Immature natural killer cell (primary cell): ENCODE measurements at regions not wholly inside any gene's neighbourhood (a gene's known extent, or its start where the extent isn't known, plus 50 kb on each side); places are given as distances from the start of the nearest gene placed in this dataset.
"Not testable (repeated sequence)": the region's sequence is repeated elsewhere in the genome, so short reads cannot be mapped to it uniquely, and the experiment has no call there.

Experiments
- DNase-seq, 3 donors: peaks; one replicate each; pipeline ENCODE4 v3.0.0; 2022; ENCODE audit warnings: mixed read lengths in 1 of 3
- H3K27ac Mint-ChIP-seq, 6 donors: one replicate each; pipeline ENCODE4 v1.8.0; 2020; ENCODE audit warnings: mixed read lengths in 6 of 6, mild to moderate bottlenecking in 5 of 6, inconsistent platforms in 4 of 6, moderate library complexity in 3 of 6
- H3K27me3 Mint-ChIP-seq, 3 donors: one replicate each; pipeline ENCODE4 v1.8.0; 2020 to 2021; ENCODE audit warnings: low read depth in 3 of 3, mild to moderate bottlenecking in 3 of 3, mixed read lengths in 3 of 3, moderate library complexity in 3 of 3, inconsistent platforms in 1 of 3
- H3K36me3 Mint-ChIP-seq, 3 donors: one replicate each; pipeline ENCODE4 v1.8.0; 2020; ENCODE audit warnings: mixed read lengths in 3 of 3, inconsistent platforms in 2 of 3, mild to moderate bottlenecking in 2 of 3
- H3K4me1 Mint-ChIP-seq, 2 donors: one replicate each; pipeline ENCODE4 v1.8.0; 2020; ENCODE audit warnings: inconsistent platforms in 2 of 2, mild to moderate bottlenecking in 2 of 2, mixed read lengths in 2 of 2, moderate library complexity in 1 of 2
- H3K4me3 Mint-ChIP-seq, 5 donors: one replicate each; pipeline ENCODE4 v1.8.0; 2020; ENCODE audit warnings: mild to moderate bottlenecking in 5 of 5, mixed read lengths in 5 of 5, inconsistent platforms in 3 of 5, moderate library complexity in 3 of 5
- H3K9me3 Mint-ChIP-seq, 6 donors: one replicate each; pipeline ENCODE4 v1.8.0; 2020; ENCODE audit warnings: mild to moderate bottlenecking in 6 of 6, mixed read lengths in 6 of 6, inconsistent platforms in 4 of 6, moderate library complexity in 3 of 6

DNA sequence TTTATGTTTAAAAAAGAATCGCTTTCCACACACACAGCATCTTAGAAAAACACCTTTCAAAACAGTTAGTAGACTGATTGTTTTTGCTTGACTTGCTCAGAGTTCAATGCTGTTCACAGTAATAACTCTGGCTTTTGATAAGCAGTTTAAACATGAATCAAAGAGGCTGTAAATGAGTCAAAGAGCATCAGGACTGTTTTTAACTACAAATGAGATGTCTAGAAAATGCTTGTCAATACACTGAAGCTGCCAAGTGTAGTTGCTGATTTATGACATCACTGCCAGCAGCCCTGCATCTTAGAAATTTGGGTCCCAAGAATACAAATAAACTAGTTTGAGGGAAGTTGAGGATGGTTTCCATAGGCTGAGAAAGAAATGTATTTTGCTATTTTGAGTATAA lies 2057.1 kb upstream of the PCDH20 start:
- H3K4me3 Mint-ChIP-seq = no peak overlapping the region

DNA sequence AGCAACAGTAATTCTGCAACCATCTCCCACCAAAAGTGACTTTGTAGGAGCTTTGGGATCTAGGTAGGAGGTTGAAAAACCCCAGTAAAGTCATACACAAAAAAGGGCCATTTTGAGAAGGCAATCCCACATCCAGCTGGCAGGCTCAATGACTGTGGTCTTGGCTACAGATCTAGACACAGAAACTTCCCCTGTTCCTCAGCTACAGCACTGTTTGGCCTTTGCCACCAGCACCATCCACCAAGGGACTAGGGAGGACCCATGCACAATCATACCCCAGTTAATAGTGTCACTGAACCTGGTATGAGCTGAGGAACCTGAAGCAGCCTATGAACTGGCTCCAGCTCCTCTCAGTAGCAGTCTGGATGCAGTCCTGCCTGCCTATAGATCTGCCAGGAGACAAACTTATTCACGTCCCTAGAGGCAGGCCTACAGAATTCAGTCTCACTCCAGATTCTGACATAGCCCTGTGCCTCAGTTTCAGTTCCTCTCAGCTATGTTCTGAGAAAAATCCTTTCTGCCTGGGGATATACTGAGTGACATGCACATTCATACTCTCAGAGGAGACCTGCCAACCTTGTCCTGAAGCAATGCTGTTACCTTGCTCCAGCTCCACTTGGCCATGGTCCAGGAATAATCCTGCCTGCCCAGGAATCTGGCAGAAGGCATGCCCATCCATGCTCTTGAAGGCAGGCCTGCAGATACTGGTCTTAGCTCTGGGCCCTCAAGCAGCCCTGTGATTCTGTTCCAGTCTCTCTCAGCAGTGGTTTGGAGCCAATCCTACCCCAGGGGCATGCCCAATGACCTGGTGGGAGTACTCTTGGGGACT lies 2048.3 kb upstream of the PCDH20 start:
- Mint-ChIP-seq H3K9me3 (peaks cover 7 to 47% (median 24%) of the 10 kb centered on the region in 6 donors), H3K27me3 (peaks cover 0 to 3% (median 0%) of the 10 kb centered on the region in 3 donors), H3K36me3 (no peaks in the 10 kb centered on the region), H3K27ac (no peak overlapping the region), H3K4me3 (no peak overlapping the region), H3K4me1 (no peaks in the 10 kb centered on the region)
- no peak for DNase-seq

More for the DNA sequence above, 2057.1 kb upstream of the PCDH20 start:
- no peak overlapping the region for H3K27ac Mint-ChIP-seq
- peaks cover 0 to 7% (median 0%) of the 10 kb centered on the region in 3 donors for H3K36me3 Mint-ChIP-seq
- no peak for DNase-seq
- H3K9me3 Mint-ChIP-seq = peaks cover 8 to 47% (median 28%) of the 10 kb centered on the region in 6 donors
- H3K4me1 Mint-ChIP-seq = no peaks in the 10 kb centered on the region
- peaks cover 0 to 1% (median 0%) of the 10 kb centered on the region in 3 donors for H3K27me3 Mint-ChIP-seq

DNA sequence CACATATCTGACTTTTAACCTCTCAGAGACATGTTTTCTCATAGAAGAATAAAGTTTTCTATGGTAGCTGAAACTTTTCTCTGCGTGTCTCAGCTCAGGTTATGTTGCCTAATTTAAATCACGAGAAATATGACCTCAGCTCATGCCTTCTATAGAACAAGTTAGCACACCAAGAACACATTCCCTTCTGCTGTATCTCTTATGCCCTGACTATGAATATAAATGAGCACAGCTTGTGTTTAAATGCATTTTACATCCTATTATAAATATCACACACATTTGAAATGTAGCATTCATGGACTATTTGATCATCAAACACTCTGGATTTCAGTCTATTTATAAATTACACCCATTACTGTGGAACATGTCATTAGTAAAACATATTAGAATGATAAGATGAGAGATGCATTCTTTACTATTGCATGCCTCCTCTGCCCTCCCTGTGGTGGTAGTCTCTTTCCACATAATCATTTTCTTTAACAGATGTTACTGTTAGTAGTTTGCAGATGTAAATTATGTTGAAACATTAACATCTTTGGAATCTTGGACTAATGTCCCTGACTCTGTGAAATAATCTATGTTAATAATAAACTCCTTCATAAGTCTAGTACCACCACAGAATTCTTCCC lies 2044.9 kb upstream of the PCDH20 start:
- H3K9me3 Mint-ChIP-seq = peaks cover 6 to 37% (median 23%) of the 10 kb centered on the region in 6 donors
- H3K27ac Mint-ChIP-seq = no peak overlapping the region
- no peaks in the 10 kb centered on the region for H3K36me3 Mint-ChIP-seq
- no peaks in the 10 kb centered on the region for H3K4me1 Mint-ChIP-seq
- DNase-seq = no peak
- H3K4me3 Mint-ChIP-seq = no peak overlapping the region
- H3K27me3 Mint-ChIP-seq = peaks cover 0 to 3% (median 2%) of the 10 kb centered on the region in 3 donors

DNA sequence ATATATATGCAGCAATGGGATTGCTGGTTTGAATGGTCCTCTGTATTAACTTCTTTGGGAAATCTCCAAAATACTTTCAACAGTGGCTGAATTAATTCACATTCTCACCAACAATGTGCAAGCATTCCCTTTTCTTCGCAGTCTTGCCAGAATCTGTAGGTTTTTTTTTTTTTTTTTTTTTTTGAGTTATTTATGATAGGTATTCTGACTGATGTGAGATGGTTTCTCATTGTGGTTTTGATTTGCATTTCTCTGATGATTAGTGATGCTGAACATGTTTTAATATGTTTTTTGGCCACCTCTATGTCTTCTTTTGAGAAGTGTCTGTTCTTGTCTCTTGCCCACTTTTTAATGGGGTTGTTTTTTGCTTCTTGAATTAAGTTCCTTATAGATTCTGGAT lies 2041.5 kb upstream of the PCDH20 start:
- Mint-ChIP-seq H3K27ac (no peak overlapping the region), H3K36me3 (no peaks in the 10 kb centered on the region), H3K9me3 (peaks cover 6 to 36% (median 16%) of the 10 kb centered on the region in 6 donors), H3K4me1 (no peaks in the 10 kb centered on the region), H3K4me3 (no peak overlapping the region), H3K27me3 (peaks cover 0 to 4% (median 3%) of the 10 kb centered on the region in 3 donors)
- DNase-seq = no peak

DNA sequence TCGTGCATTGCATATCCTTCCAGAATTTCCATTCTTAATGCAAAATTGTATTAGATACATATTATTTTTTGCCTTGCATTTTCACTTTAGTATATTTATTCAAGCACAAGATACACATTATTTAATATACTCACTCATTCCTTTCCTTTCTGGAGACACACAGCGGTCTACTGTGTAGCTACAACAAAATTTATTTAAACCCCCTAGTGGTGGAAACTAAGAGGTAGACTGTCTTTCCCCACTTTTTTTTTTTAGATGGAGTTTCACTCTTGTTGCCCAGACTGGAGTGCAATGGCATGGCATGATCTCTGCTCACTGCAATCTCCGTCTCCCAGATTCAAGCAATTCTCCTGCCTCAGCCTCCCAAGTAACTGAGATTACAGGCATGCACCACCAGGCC lies 2040.3 kb upstream of the PCDH20 start:
- Mint-ChIP-seq H3K4me3 (no peak overlapping the region), H3K36me3 (no peaks in the 10 kb centered on the region), H3K9me3 (peaks cover 4 to 25% (median 13%) of the 10 kb centered on the region in 6 donors), H3K4me1 (no peaks in the 10 kb centered on the region), H3K27ac (no peak overlapping the region), H3K27me3 (peaks cover 0 to 7% (median under 1%) of the 10 kb centered on the region in 3 donors)
- DNase-seq = no peak

DNA sequence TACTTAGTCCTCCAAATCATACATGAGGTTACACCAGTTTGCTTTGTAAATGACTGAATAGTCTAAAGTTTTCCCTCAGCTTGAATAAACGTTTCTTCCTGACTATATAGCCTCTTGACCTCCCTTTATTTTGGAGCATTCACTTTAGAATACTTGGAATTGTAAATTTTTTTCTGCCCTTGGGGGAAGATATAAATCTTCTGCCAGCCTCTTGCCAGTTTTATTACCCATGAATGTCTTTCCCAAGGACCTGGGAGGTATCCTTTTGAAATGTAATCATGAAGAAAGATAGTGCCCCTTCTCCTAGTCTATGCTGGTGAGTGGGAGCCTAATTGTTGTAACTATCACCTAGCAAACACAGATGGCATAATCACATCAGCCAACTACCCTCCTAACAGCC lies 2033.9 kb upstream of the PCDH20 start:
- Mint-ChIP-seq H3K4me3 (no peak overlapping the region), H3K4me1 (no peaks in the 10 kb centered on the region), H3K27ac (no peak overlapping the region)

DNA sequence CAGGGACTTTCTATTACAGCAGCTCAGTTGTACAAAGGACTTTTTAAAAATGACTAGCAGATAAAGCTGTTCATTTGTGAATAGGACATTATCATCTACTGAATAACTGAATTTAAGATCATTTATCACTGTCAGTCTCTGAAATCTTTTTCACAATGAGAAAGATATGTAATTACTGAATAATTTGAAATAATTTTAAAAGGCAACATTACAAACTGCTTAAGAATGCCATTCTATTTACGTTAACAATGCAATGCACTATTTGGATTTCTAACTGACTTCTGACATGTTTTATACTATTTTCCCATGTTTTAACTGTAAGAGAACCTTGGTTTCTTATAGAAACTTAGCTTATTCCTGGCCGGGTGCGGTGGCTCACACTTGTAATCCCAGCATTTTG lies 2033.0 kb upstream of the PCDH20 start:
- Mint-ChIP-seq H3K36me3 (no peaks in the 10 kb centered on the region), H3K27ac (no peak overlapping the region), H3K9me3 (peaks cover 4 to 22% (median 11%) of the 10 kb centered on the region in 6 donors), H3K4me3 (no peak overlapping the region), H3K27me3 (peaks cover 0 to 2% (median 1%) of the 10 kb centered on the region in 3 donors), H3K4me1 (no peaks in the 10 kb centered on the region)
- DNase-seq = no peak

More for the DNA sequence above, 2033.9 kb upstream of the PCDH20 start:
- DNase-seq = no peak
- Mint-ChIP-seq H3K27me3 (peaks cover 0 to 5% (median 0%) of the 10 kb centered on the region in 3 donors), H3K36me3 (no peaks in the 10 kb centered on the region), H3K9me3 (peaks cover 4 to 17% (median 7%) of the 10 kb centered on the region in 6 donors)

DNA sequence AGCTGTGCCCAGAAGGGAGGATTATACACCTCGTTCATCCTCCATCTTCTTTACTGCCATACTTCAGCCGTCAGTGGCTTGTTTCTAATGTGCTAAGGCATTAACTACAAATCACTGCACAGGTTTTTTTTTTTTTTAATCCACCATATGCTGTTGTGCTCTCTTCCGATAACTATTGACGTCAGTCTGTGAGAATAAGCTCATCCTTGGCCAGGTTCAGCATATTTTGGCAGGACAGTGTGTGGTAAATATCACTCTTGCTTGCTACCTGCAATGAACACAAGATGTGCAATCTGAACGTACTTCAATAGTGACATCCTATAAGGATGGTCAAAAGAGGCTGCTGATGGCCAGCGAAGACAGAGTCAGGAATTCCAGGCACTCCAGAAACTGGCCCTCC lies 2030.7 kb upstream of the PCDH20 start:
- peaks cover 0 to 37% (median 11%) of the 10 kb centered on the region in 6 donors for H3K9me3 Mint-ChIP-seq
- no peaks in the 10 kb centered on the region for H3K4me1 Mint-ChIP-seq
- no peak overlapping the region for H3K27ac Mint-ChIP-seq
- no peak overlapping the region for H3K4me3 Mint-ChIP-seq
- DNase-seq = no peak
- H3K27me3 Mint-ChIP-seq = peaks cover 0 to 1% (median 0%) of the 10 kb centered on the region in 3 donors
- no peaks in the 10 kb centered on the region for H3K36me3 Mint-ChIP-seq

DNA sequence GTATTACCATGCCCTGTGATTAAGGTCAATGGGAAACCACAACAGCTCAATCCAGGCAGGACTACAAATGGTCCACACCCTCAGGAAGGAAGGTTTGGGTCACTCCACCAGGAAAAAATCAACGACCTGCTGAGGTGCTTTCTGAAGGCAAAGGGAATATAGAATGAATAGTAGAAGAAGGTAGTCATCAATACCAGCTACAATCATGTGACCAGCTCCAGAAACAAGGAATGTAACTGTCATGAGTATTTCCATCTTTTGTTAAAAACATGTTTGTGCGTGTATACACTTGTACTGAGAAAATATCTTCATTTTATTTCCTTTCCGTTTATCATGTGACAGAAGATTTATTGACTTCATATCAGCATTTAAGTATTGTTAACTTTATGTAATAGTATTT lies 2028.6 kb upstream of the PCDH20 start:
- H3K9me3 Mint-ChIP-seq = peaks cover 2 to 37% (median 10%) of the 10 kb centered on the region in 6 donors
- H3K36me3 Mint-ChIP-seq = not testable (repeated sequence)

DNA sequence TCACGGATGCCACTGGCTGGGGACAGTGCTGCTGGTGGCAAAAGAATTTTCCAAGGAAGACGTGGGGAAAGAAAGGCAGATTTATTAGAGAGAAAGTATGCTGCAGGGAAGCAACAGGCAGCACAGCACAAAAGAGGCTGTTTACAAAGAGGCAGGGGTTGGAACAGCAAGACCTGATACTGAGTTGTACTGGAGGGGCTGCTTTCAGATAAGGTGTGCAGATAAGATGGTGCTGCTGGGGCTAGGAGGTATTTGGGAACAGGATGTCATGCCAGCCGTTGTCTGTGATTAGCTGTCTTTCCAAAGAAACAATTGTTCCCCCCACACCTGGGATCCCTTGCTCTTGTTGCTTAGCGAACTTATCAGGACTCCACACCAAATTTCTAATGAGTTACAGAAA lies 2023.3 kb upstream of the PCDH20 start:
- Mint-ChIP-seq H3K9me3 (peaks cover 2 to 56% (median 20%) of the 10 kb centered on the region in 6 donors), H3K36me3 (no peaks in the 10 kb centered on the region), H3K4me3 (no peak overlapping the region), H3K27ac (no peak overlapping the region), H3K27me3 (no peaks in the 10 kb centered on the region), H3K4me1 (no peaks in the 10 kb centered on the region)
- no peak for DNase-seq

More for the DNA sequence above, 2028.6 kb upstream of the PCDH20 start:
- H3K4me1 Mint-ChIP-seq, H3K4me3 Mint-ChIP-seq, H3K27me3 Mint-ChIP-seq, H3K27ac Mint-ChIP-seq, DNase-seq: not testable (repeated sequence)

DNA sequence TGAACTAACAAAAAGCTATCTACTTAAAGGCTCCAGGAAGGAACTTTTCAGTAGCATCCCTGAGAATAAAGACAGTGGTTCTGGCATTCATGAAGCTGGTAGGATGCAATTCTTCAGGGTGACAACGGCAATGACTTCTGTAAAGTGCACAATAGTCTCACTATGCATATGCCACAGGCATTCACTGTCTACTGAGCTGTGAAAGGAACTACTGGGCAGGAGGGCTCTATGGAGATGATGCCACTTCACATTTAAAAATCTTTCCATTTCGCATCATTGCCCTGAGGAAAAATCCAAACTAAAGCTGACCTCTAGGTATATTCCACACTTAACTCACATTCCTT lies 2020.6 kb upstream of the PCDH20 start:
- no peaks in the 10 kb centered on the region for H3K36me3 Mint-ChIP-seq
- no peak overlapping the region for H3K27ac Mint-ChIP-seq
- H3K9me3 Mint-ChIP-seq = peaks cover 5 to 37% (median 21%) of the 10 kb centered on the region in 6 donors
- H3K4me3 Mint-ChIP-seq = no peak overlapping the region
- H3K4me1 Mint-ChIP-seq = no peaks in the 10 kb centered on the region
- no peak for DNase-seq
- no peaks in the 10 kb centered on the region for H3K27me3 Mint-ChIP-seq

DNA sequence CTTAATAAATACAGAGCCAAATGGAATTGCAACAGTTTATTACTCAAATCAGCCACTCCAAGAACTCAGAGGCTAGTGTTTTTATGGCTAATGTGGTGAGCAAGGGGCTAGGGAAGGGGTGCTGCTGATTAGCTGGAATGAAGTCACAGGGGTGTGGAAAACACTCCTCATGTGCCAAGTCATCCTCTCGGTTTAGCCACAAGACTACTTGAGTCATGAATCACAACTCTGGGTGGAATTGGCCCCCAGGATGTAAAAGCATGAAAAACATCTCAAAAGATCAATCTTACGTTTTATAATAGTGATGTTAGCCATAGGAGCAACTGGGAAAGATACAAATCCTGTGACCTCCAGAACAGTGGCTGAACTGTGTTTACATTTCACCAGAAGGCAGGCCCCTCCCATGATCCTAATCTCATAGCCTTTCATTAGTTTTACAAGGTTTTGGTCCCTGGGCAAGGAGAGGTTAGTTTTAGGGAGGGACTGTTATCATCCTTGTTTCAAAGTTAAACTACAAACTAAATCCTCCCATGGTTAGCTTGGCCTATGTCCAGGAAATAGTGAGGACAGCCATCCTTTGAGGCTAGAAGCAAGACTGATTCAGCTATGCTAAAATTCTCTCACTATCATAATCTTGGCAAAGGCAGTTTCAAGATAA lies 2020.1 kb upstream of the PCDH20 start:
- Mint-ChIP-seq H3K4me1 (no peaks in the 10 kb centered on the region), H3K27ac (no peak overlapping the region), H3K9me3 (peaks cover 3 to 34% (median 19%) of the 10 kb centered on the region in 6 donors), H3K36me3 (no peaks in the 10 kb centered on the region), H3K27me3 (no peaks in the 10 kb centered on the region), H3K4me3 (no peak overlapping the region)
- no peak for DNase-seq

DNA sequence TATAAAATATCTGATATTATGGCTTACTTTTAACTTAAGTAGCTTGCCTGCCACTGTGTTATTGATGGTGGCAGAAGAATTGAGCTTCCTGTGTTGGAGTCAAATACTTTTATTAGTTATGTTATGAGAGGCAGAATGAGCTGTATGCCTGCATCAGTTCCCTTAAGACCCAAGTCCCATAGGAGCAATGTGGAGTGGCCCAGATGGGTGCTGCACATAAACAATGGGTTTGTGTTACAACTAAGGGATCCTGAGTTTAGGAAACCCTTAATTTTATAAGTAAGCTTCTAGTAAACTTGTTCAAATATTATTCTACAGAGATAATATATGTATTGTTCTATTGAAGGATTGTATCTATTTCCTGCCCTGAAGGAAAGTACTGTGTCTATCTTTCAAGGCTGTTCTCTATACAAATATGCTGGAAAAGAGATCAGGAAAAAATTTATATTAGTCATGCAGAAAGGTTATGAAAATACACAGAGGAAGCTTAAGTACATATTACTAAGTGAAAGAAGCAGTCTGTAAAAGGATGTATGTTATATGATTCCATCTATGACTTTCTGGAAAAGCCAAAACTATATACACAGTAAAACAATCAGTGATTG lies 2018.0 kb upstream of the PCDH20 start:
- H3K4me3 Mint-ChIP-seq = no peak overlapping the region
- no peak overlapping the region for H3K27ac Mint-ChIP-seq
- DNase-seq = no peak
- no peaks in the 10 kb centered on the region for H3K4me1 Mint-ChIP-seq
- H3K27me3 Mint-ChIP-seq = no peaks in the 10 kb centered on the region
- H3K36me3 Mint-ChIP-seq = no peaks in the 10 kb centered on the region
- H3K9me3 Mint-ChIP-seq = peaks cover 3 to 23% (median 12%) of the 10 kb centered on the region in 6 donors

DNA sequence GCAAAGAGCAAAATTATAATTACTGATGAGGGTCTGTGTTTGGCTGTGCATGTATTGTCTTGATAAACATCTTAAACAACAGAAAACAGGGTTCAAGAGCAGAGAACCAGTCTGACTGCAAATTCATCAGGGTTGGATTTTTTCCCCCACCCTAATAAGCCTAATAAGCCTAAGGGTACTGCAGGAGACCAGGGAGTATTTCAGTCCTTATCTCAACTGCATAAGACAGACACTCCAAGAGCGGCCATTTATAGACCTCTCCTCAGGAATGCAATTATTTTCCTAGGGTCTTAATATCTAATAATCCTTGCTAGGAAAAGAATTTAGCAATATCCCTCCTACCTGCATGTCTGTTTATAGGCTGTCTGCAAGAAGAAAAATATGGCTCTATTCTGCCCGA lies 2011.5 kb upstream of the PCDH20 start:
- DNase-seq = no peak
- H3K4me3 Mint-ChIP-seq = no peak overlapping the region
- H3K36me3 Mint-ChIP-seq = no peaks in the 10 kb centered on the region
- H3K27me3 Mint-ChIP-seq = no peaks in the 10 kb centered on the region
- peaks cover 0 to 38% (median 13%) of the 10 kb centered on the region in 6 donors for H3K9me3 Mint-ChIP-seq
- no peak overlapping the region for H3K27ac Mint-ChIP-seq
- no peaks in the 10 kb centered on the region for H3K4me1 Mint-ChIP-seq
